Suprapubic skin (tissue), 4 donors: ENCODE measurements at regions not wholly inside any gene's neighbourhood (a gene's known extent, or its start where the extent isn't known, plus 50 kb on each side); places are given as distances from the start of the nearest gene placed in this dataset.

Source experiments
- CTCF ChIP-seq, 2 donors: fragments of 200-600 bp in 1 of 2; fragments of 450-650 bp in 1 of 2; sonication (generic) in 1 of 2; IDR thresholded peaks; one replicate each; pipeline ENCODE4 v1.5.1; 2016 to 2019; ENCODE audit warnings: antibody characterized with exemption in 2 of 2, mild to moderate bottlenecking in 1 of 2, moderate library complexity in 1 of 2
- EP300 ChIP-seq: sonication (generic); formaldehyde crosslinking; IDR thresholded peaks from one replicate; pipeline ENCODE4 v1.6.1; 2017; ENCODE audit warnings: antibody characterized with exemption
- POLR2AphosphoS5 ChIP-seq, 3 donors: sonication (generic); formaldehyde crosslinking; IDR thresholded peaks; one replicate each; pipeline ENCODE4 v1.6.1; 2017; ENCODE audit warnings: antibody characterized with exemption in 3 of 3

GRCh38 chr15:37298271-37298670 lies 197.9 kb upstream of the MEIS2 start:
- TF ChIP-seq CTCF (IDR thresholded peaks at IDR 0.05), result no peak
- TF ChIP-seq EP300, result no peak
- TF ChIP-seq POLR2AphosphoS5 (IDR thresholded peaks at IDR 0.05), result no peak
